ENCODE measurements at regions not wholly inside any gene's neighbourhood (a gene's known extent, or its start where the extent isn't known, plus 50 kb on each side); places are given as distances from the start of the nearest gene placed in this dataset.

- DNase-seq (ENCODE audit: low read depth): no peak
These were observed 254.4 kb upstream of the ZPLD1 start for GRCh38 chr3:102180280-102180931.

- no peak for DNase-seq (ENCODE audit: low read depth)
These were observed 253.5 kb upstream of the ZPLD1 start for GRCh38 chr3:102181175-102181920.

- DNase-seq (ENCODE audit: low read depth): no peak
These were observed 252.7 kb upstream of the ZPLD1 start for GRCh38 chr3:102182162-102182561.

- DNase-seq (ENCODE audit: low read depth): no peak
These were observed 251.6 kb upstream of the ZPLD1 start for GRCh38 chr3:102183186-102183585.

- no peak for DNase-seq (ENCODE audit: low read depth)
These were observed 251.2 kb upstream of the ZPLD1 start for GRCh38 chr3:102183623-102184022.

GRCh38 chr3:102189541-102189940 is 245.3 kb upstream of the ZPLD1 start:
- no peak for DNase-seq (ENCODE audit: low read depth)

GRCh38 chr3:102189956-102190723 is 244.7 kb upstream of the ZPLD1 start:
- no peak for DNase-seq (ENCODE audit: low read depth)

- no peak for DNase-seq (ENCODE audit: low read depth)
These were observed 242.2 kb upstream of the ZPLD1 start for GRCh38 chr3:102192575-102192974.

- DNase-seq (ENCODE audit: low read depth): no peak
These were observed 241.6 kb upstream of the ZPLD1 start for GRCh38 chr3:102193255-102193654.

- no peak for DNase-seq (ENCODE audit: low read depth)
These were observed 240.8 kb upstream of the ZPLD1 start for GRCh38 chr3:102194001-102194400.

- DNase-seq (ENCODE audit: low read depth): no peak
These were observed 240.1 kb upstream of the ZPLD1 start for GRCh38 chr3:102194760-102195159.

GRCh38 chr3:102195198-102195948 is 239.4 kb upstream of the ZPLD1 start:
- DNase-seq (ENCODE audit: low read depth): no peak

GRCh38 chr3:102200126-102200525 is 234.7 kb upstream of the ZPLD1 start:
- no peak for DNase-seq (ENCODE audit: low read depth)

- no peak for DNase-seq (ENCODE audit: low read depth)
These were observed 234.3 kb upstream of the ZPLD1 start for GRCh38 chr3:102200560-102200959.

- no peak for DNase-seq (ENCODE audit: low read depth)
These were observed 229.2 kb upstream of the ZPLD1 start for GRCh38 chr3:102205647-102206046.

GRCh38 chr3:102206511-102207031 is 228.2 kb upstream of the ZPLD1 start:
- no peak for DNase-seq (ENCODE audit: low read depth)

- DNase-seq (ENCODE audit: low read depth): no peak
These were observed 227.7 kb upstream of the ZPLD1 start for GRCh38 chr3:102207151-102207571.

- DNase-seq (ENCODE audit: low read depth): no peak
These were observed 219.6 kb upstream of the ZPLD1 start for GRCh38 chr3:102215166-102215565.

- DNase-seq (ENCODE audit: low read depth): no peak
These were observed 211.7 kb upstream of the ZPLD1 start for GRCh38 chr3:102223132-102223531.

- no peak for DNase-seq (ENCODE audit: low read depth)
These were observed 210.6 kb upstream of the ZPLD1 start for GRCh38 chr3:102224171-102224570.

- DNase-seq (ENCODE audit: low read depth): no peak
These were observed 209.8 kb upstream of the ZPLD1 start for GRCh38 chr3:102225005-102225404.

Data from forelimb muscle (tissue), 1 donor.